ENCODE measurements at regions not wholly inside any gene's neighbourhood (a gene's known extent, or its start where the extent isn't known, plus 50 kb on each side); places are given as distances from the start of the nearest gene placed in this dataset.

DNA sequence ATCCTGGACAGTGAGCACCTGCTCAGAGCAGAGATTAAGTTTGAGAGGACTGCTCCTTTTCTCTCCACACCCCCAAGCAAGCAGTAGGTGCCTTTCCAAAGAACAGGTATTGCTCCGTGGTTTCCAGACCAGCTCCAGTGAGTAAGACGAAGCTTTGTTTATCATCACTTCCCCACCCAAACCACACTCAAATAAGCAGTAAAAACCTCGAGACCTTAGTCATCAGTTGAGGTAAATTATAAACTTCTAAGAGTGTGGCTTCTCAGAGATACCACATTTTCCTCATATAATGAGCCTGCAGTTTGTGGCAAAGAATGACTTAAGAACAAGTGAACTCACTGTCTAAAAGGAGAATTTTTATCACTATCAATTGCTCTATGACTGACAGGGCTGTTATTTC, 50.0 kb upstream of the GRB10 start:
- TF ChIP-seq, protein P1, sequence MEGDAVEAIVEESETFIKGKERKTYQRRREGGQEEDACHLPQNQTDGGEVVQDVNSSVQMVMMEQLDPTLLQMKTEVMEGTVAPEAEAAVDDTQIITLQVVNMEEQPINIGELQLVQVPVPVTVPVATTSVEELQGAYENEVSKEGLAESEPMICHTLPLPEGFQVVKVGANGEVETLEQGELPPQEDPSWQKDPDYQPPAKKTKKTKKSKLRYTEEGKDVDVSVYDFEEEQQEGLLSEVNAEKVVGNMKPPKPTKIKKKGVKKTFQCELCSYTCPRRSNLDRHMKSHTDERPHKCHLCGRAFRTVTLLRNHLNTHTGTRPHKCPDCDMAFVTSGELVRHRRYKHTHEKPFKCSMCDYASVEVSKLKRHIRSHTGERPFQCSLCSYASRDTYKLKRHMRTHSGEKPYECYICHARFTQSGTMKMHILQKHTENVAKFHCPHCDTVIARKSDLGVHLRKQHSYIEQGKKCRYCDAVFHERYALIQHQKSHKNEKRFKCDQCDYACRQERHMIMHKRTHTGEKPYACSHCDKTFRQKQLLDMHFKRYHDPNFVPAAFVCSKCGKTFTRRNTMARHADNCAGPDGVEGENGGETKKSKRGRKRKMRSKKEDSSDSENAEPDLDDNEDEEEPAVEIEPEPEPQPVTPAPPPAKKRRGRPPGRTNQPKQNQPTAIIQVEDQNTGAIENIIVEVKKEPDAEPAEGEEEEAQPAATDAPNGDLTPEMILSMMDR (IDR thresholded peaks at IDR 0.05): no peak
- H3K27ac Mint-ChIP-seq (ENCODE audit: unreplicated experiment): no peak overlapping the region
- H3K4me3 Mint-ChIP-seq (ENCODE audit: unreplicated experiment): no peak overlapping the region
- no peaks in the 10 kb centered on the region for H3K27me3 Mint-ChIP-seq (ENCODE audit: unreplicated experiment)
- DNase-seq (ENCODE audit: extremely low spot score, unreplicated experiment): no peak
- H3K36me3 Mint-ChIP-seq (ENCODE audit: unreplicated experiment): no peaks in the 10 kb centered on the region
- H3K9me3 Mint-ChIP-seq (ENCODE audit: unreplicated experiment): no peaks in the 10 kb centered on the region
- peaks cover 9% of the 10 kb centered on the region for H3K4me1 Mint-ChIP-seq (ENCODE audit: unreplicated experiment)
